Nephron (organoid): ENCODE measurements at regions not wholly inside any gene's neighbourhood (a gene's known extent, or its start where the extent isn't known, plus 50 kb on each side); places are given as distances from the start of the nearest gene placed in this dataset.

Experiments used
- H3K27ac Mint-ChIP-seq, 3 experiments: 2 replicates each; pipeline ENCODE4 v1.8.0; 2020; ENCODE audit warnings: mixed read lengths in 3 of 3, mild to moderate bottlenecking in 2 of 3, moderate library complexity in 1 of 3
- H3K27me3 Mint-ChIP-seq: 2 replicates; pipeline ENCODE4 v1.8.0; 2021; ENCODE audit warnings: low read depth, mild to moderate bottlenecking, moderate library complexity, mixed read lengths
- H3K36me3 Mint-ChIP-seq: 2 replicates; pipeline ENCODE4 v1.8.0; 2020; ENCODE audit warnings: low read depth, mixed read lengths
- H3K4me1 Mint-ChIP-seq: 2 replicates; pipeline ENCODE4 v1.8.0; 2020; ENCODE audit warnings: mixed read lengths
- H3K4me3 Mint-ChIP-seq, 3 experiments: 2 replicates each; pipeline ENCODE4 v1.8.0; 2020; ENCODE audit warnings: mild to moderate bottlenecking in 3 of 3, mixed read lengths in 3 of 3, moderate library complexity in 2 of 3
- H3K9me3 Mint-ChIP-seq: 2 replicates; pipeline ENCODE4 v1.8.0; 2020; ENCODE audit warnings: mixed read lengths
- CTCF ChIP-seq, 3 experiments: fragments of 200-600 bp; sonication (generic); IDR thresholded peaks; one replicate each; pipeline ENCODE4 v1.5.0; 2021; ENCODE audit warnings: antibody characterized with exemption in 3 of 3; ENCODE audit not compliant: unreplicated experiment in 3 of 3

- H3K27ac Mint-ChIP-seq = no peak overlapping the region
- H3K36me3 Mint-ChIP-seq = no peaks in the 10 kb centered on the region
- H3K9me3 Mint-ChIP-seq = peaks cover 7% of the 10 kb centered on the region
- no peak for TF ChIP-seq CTCF (IDR thresholded peaks at IDR 0.05; ENCODE audit: unreplicated experiment in 3 of 3)
- H3K4me3 Mint-ChIP-seq = no peak overlapping the region
- peaks cover 27% of the 10 kb centered on the region for H3K27me3 Mint-ChIP-seq
- no peaks in the 10 kb centered on the region for H3K4me1 Mint-ChIP-seq
Measured at GRCh38 chr1:112344754-112345423, 51.1 kb upstream of the CTTNBP2NL start.
